ENCODE measurements at regions not wholly inside any gene's neighbourhood (a gene's known extent, or its start where the extent isn't known, plus 50 kb on each side); places are given as distances from the start of the nearest gene placed in this dataset.

DNA sequence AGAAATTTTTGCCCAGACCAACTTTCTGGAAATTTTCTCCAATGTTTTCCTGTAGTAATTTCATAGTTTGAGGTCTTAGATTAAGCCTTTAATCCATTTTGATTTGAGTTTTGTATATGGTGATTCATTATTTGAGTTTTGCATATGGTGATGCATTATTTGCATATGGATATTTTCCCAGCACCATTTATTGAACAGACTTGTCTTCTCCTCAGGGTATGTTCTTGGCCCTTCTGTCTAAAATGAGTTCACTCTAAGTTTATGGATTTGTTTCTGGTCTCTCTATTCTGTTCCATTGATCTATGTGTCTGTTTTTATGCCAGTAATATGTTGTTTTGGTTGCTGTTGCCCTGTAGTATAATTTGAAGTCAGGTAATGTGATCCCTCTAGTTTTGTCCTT is 139.3 kb downstream of the SLC25A46 start:
- Histone ChIP-seq H3K9ac (no peak overlapping the region), H3K9me3 (no peaks in the 10 kb centered on the region), H3K27me3 (ENCODE audit: insufficient read depth) (no peaks in the 10 kb centered on the region), H3K79me2 (ENCODE audit: insufficient read depth) (no peaks in the 10 kb centered on the region), H2AFZ (ENCODE audit: low read depth) (no peak overlapping the region), H3K4me3 (ENCODE audit: low read depth in 2 of 2, low read length in 1 of 2) (no peak overlapping the region), H3K4me1 (ENCODE audit: control insufficient read depth in 1 of 2, insufficient read depth in 2 of 2, low read depth in 1 of 2, low read length in 1 of 2) (no peaks in the 10 kb centered on the region; a peak in 1 of 4 replicates), H3F3A (replicated peaks; ENCODE audit: insufficient read depth) (peaks cover 17% of the 10 kb centered on the region), H4K20me1 (ENCODE audit: insufficient read depth) (no peaks in the 10 kb centered on the region), H3K4me2 (no peak overlapping the region), H3K36me3 (replicated peaks in 1 of 2; ENCODE audit: control insufficient read depth in 1 of 2, insufficient read depth in 2 of 2, low read length in 1 of 2) (no peaks in the 10 kb centered on the region), H3K27ac (ENCODE audit: low read depth in 2 of 2, low read length in 1 of 2) (no peak overlapping the region), H3K9me2 (no peaks in the 10 kb centered on the region)
- TF ChIP-seq TCF12 (IDR thresholded peaks at IDR 0.05), result no peak
- TF ChIP-seq FOXJ3 (CRISPR knock-in tag; IDR thresholded peaks at IDR 0.05), result no peak
- TF ChIP-seq RXRA (IDR thresholded peaks at IDR 0.05; ENCODE audit: borderline replicate concordance, low read depth), result no peak
- TF ChIP-seq JUND (IDR thresholded peaks at IDR 0.05), result no peak
- TF ChIP-seq GABPA (IDR thresholded peaks at IDR 0.05; ENCODE audit: low read depth), result no peak
- TF ChIP-seq, protein P1, sequence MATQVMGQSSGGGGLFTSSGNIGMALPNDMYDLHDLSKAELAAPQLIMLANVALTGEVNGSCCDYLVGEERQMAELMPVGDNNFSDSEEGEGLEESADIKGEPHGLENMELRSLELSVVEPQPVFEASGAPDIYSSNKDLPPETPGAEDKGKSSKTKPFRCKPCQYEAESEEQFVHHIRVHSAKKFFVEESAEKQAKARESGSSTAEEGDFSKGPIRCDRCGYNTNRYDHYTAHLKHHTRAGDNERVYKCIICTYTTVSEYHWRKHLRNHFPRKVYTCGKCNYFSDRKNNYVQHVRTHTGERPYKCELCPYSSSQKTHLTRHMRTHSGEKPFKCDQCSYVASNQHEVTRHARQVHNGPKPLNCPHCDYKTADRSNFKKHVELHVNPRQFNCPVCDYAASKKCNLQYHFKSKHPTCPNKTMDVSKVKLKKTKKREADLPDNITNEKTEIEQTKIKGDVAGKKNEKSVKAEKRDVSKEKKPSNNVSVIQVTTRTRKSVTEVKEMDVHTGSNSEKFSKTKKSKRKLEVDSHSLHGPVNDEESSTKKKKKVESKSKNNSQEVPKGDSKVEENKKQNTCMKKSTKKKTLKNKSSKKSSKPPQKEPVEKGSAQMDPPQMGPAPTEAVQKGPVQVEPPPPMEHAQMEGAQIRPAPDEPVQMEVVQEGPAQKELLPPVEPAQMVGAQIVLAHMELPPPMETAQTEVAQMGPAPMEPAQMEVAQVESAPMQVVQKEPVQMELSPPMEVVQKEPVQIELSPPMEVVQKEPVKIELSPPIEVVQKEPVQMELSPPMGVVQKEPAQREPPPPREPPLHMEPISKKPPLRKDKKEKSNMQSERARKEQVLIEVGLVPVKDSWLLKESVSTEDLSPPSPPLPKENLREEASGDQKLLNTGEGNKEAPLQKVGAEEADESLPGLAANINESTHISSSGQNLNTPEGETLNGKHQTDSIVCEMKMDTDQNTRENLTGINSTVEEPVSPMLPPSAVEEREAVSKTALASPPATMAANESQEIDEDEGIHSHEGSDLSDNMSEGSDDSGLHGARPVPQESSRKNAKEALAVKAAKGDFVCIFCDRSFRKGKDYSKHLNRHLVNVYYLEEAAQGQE (IDR thresholded peaks at IDR 0.05; ENCODE audit: low read depth, low read length), result no peak
- TF ChIP-seq ELF1 (IDR thresholded peaks at IDR 0.05), result no peak
- TF ChIP-seq USF1 (IDR thresholded peaks at IDR 0.05; ENCODE audit: borderline replicate concordance, low read depth), result no peak
- TF ChIP-seq NRF1 (IDR thresholded peaks at IDR 0.05; ENCODE audit: low read depth, low read length), result no peak
- TF ChIP-seq, protein P2, sequence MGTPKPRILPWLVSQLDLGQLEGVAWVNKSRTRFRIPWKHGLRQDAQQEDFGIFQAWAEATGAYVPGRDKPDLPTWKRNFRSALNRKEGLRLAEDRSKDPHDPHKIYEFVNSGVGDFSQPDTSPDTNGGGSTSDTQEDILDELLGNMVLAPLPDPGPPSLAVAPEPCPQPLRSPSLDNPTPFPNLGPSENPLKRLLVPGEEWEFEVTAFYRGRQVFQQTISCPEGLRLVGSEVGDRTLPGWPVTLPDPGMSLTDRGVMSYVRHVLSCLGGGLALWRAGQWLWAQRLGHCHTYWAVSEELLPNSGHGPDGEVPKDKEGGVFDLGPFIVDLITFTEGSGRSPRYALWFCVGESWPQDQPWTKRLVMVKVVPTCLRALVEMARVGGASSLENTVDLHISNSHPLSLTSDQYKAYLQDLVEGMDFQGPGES (IDR thresholded peaks at IDR 0.05; ENCODE audit: low read depth, low read length), result no peak
- TF ChIP-seq, protein P3, sequence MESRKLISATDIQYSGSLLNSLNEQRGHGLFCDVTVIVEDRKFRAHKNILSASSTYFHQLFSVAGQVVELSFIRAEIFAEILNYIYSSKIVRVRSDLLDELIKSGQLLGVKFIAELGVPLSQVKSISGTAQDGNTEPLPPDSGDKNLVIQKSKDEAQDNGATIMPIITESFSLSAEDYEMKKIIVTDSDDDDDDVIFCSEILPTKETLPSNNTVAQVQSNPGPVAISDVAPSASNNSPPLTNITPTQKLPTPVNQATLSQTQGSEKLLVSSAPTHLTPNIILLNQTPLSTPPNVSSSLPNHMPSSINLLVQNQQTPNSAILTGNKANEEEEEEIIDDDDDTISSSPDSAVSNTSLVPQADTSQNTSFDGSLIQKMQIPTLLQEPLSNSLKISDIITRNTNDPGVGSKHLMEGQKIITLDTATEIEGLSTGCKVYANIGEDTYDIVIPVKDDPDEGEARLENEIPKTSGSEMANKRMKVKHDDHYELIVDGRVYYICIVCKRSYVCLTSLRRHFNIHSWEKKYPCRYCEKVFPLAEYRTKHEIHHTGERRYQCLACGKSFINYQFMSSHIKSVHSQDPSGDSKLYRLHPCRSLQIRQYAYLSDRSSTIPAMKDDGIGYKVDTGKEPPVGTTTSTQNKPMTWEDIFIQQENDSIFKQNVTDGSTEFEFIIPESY (IDR thresholded peaks at IDR 0.05; ENCODE audit: borderline replicate concordance, low read depth), result no peak
- no peak for TF ChIP-seq RFX5 (IDR thresholded peaks at IDR 0.05; ENCODE audit: low read length)
- TF ChIP-seq TAF1 (IDR thresholded peaks at IDR 0.05; ENCODE audit: borderline replicate concordance, low read depth, low read length), result no peak
- no peak for TF ChIP-seq RAD21 (IDR thresholded peaks at IDR 0.05; ENCODE audit: low read length)
- no peak for TF ChIP-seq EP300 (IDR thresholded peaks at IDR 0.05; ENCODE audit: borderline replicate concordance in 1 of 2, low read depth in 1 of 2, low read length in 1 of 2)
- no peak for TF ChIP-seq FOSL2 (IDR thresholded peaks at IDR 0.05; ENCODE audit: borderline replicate concordance, low read depth)
- CTCF ChIA-PET, result no interaction called here
- POLR2A ChIA-PET, result no interaction called here
- DNase-seq, result no peak

Data from SK-N-SH (cell line).